CD4-positive, alpha-beta T cell (primary cell): ENCODE measurements at regions not wholly inside any gene's neighbourhood (a gene's known extent, or its start where the extent isn't known, plus 50 kb on each side); places are given as distances from the start of the nearest gene placed in this dataset.
"Not testable (repeated sequence)": the region's sequence is repeated elsewhere in the genome, so short reads cannot be mapped to it uniquely, and the experiment has no call there.

ENCODE experiments used
- ATAC-seq: fragments of 200-7000 bp; cut with Tn5 transposase; one replicate; pipeline ENCODE4 v1.10.0; 2022; ENCODE audit warnings: mild to moderate bottlenecking; ENCODE audit not compliant: poor library complexity
- CTCF ChIA-PET: fragments of 350-600 bp; sonication (Branson Sonifier 250); formaldehyde crosslinking; loops from one replicate; lab custom pipeline; 2021; ENCODE audit warnings: antibody characterized with exemption, inconsistent platforms; lab: Charles Lee
- POLR2A ChIA-PET: fragments of 350-600 bp; sonication (Branson Sonifier 250); formaldehyde crosslinking; loops from one replicate; lab custom pipeline; 2021; ENCODE audit warnings: antibody characterized with exemption, inconsistent platforms; lab: Charles Lee
- DNase-seq, 14 experiments: peaks; one replicate each; pipeline ENCODE4 v3.0.0-alpha.2; 2013 to 2020; ENCODE audit warnings: mixed read lengths in 2 of 14
- H3K27ac ChIP-seq, 2 donors: one replicate each; pipeline versions ENCODE4 v1.5.1 to v1.7.0; 2013; ENCODE audit warnings: low read length in 2 of 2, low read depth in 1 of 2, mild to moderate bottlenecking in 1 of 2
- H3K27me3 ChIP-seq, 2 experiments: 1 replicate in 1 of 2; 2 replicates in 1 of 2; pipeline versions ENCODE4 v1.6.1 to v1.7.0; 2013; ENCODE audit warnings: low read length in 2 of 2, control low read depth in 1 of 2, mild to moderate bottlenecking in 1 of 2, moderate library complexity in 1 of 2; ENCODE audit not compliant: insufficient read depth in 2 of 2, control insufficient read depth in 1 of 2
- H3K36me3 ChIP-seq: one replicate; pipeline ENCODE4 v1.6.1; 2013; ENCODE audit warnings: low read length, control low read depth; ENCODE audit not compliant: insufficient read depth
- H3K4me1 ChIP-seq: one replicate; pipeline ENCODE4 v1.6.1; 2013; ENCODE audit warnings: low read length, control low read depth; ENCODE audit not compliant: insufficient read depth
- H3K4me3 ChIP-seq: one replicate; pipeline ENCODE4 v1.5.1; 2013; ENCODE audit warnings: mild to moderate bottlenecking, low read length, moderate library complexity
- H3K9me3 ChIP-seq, 2 experiments: 1 replicate in 1 of 2; 2 replicates in 1 of 2; pipeline versions ENCODE4 v1.6.1 to v1.7.0; 2013; ENCODE audit warnings: low read length in 2 of 2, mild to moderate bottlenecking in 2 of 2, control low read depth in 1 of 2, moderate library complexity in 1 of 2; ENCODE audit not compliant: control insufficient read depth in 1 of 2, insufficient read depth in 1 of 2
- H3K27ac Mint-ChIP-seq: one replicate; pipeline ENCODE4 v1.8.0; 2020; ENCODE audit warnings: mixed read lengths
- H3K27me3 Mint-ChIP-seq: one replicate; pipeline ENCODE4 v1.8.0; 2021; ENCODE audit warnings: mixed read lengths
- H3K36me3 Mint-ChIP-seq: one replicate; pipeline ENCODE4 v1.8.0; 2021; ENCODE audit warnings: low read depth, mixed read lengths
- H3K4me1 Mint-ChIP-seq: one replicate; pipeline ENCODE4 v1.8.0; 2021; ENCODE audit warnings: low read depth, mixed read lengths
- H3K4me3 Mint-ChIP-seq: one replicate; pipeline ENCODE4 v1.8.0; 2020; ENCODE audit warnings: mild to moderate bottlenecking, mixed read lengths
- H3K9me3 Mint-ChIP-seq: one replicate; pipeline ENCODE4 v1.8.0; 2020; ENCODE audit warnings: mixed read lengths
- CTCF ChIP-seq: fragments of 200-600 bp; IDR thresholded peaks from one replicate; pipeline ENCODE4 v1.8.0; 2022; ENCODE audit warnings: antibody characterized with exemption, mild to moderate bottlenecking
- intact Hi-C, 2 experiments: fragments of 100-400 bp; cut with DNase I in 1 of 2; cut with micrococcal nuclease in 1 of 2; formaldehyde crosslinking; loops; one replicate each; pipeline versions ENCODE4 v1.15.1 to v1.9.0; 2023 to 2025; cut with DNase I, micrococcal nuclease

- Histone ChIP-seq H3K27ac (no peak overlapping the region), H3K36me3 (no peaks in the 10 kb centered on the region), H3K9me3 (peaks cover 0 to 6% of the 10 kb centered on the region in 2 experiments), H3K27me3 (no peaks in the 10 kb centered on the region), H3K4me1 (peaks cover 24% of the 10 kb centered on the region), H3K4me3 (no peak overlapping the region)
- H3K27ac Mint-ChIP-seq: no peak overlapping the region
- H3K4me3 Mint-ChIP-seq: no peak overlapping the region
- no peak for TF ChIP-seq CTCF
- CTCF ChIA-PET: no interaction called here
- peaks cover 8% of the 10 kb centered on the region for H3K4me1 Mint-ChIP-seq
- intact Hi-C loops: no loop called here
- ATAC-seq: no peak
- peaks cover 4% of the 10 kb centered on the region for H3K9me3 Mint-ChIP-seq
- H3K36me3 Mint-ChIP-seq: no peaks in the 10 kb centered on the region
- H3K27me3 Mint-ChIP-seq: no peaks in the 10 kb centered on the region
- POLR2A ChIA-PET: interaction anchor here (0.9 kb wide), 1 partner anchor 30 kb away, joined by 3 read pairs; no protein-coding TSS in a partner anchor
- DNase-seq: no peak
Measured at GRCh38 chr6:150491811-150492172, 107.9 kb upstream of the PLEKHG1 start.

GRCh38 chr6:150492507-150492906 lies 107.2 kb upstream of the PLEKHG1 start:
- intact Hi-C loops: no loop called here
- CTCF ChIA-PET: no interaction called here
- POLR2A ChIA-PET: no interaction called here

GRCh38 chr6:150492941-150493340 lies 106.7 kb upstream of the PLEKHG1 start:
- Histone ChIP-seq H3K27ac (no peak overlapping the region), H3K27me3 (no peaks in the 10 kb centered on the region), H3K36me3 (no peaks in the 10 kb centered on the region), H3K9me3 (peaks cover 0 to 6% of the 10 kb centered on the region in 2 experiments), H3K4me1 (peaks cover 24% of the 10 kb centered on the region), H3K4me3 (no peak overlapping the region)
- ATAC-seq (no peak), DNase-seq (no peak)
- Mint-ChIP-seq H3K9me3 (peaks cover 4% of the 10 kb centered on the region), H3K27me3 (no peaks in the 10 kb centered on the region), H3K36me3 (no peaks in the 10 kb centered on the region), H3K4me3 (no peak overlapping the region), H3K27ac (no peak overlapping the region), H3K4me1 (peaks cover 8% of the 10 kb centered on the region)
- POLR2A ChIA-PET: no interaction called here
- CTCF ChIA-PET: no interaction called here
- intact Hi-C loops: no loop called here
- no peak for TF ChIP-seq CTCF

More at GRCh38 chr6:150492507-150492906, 107.2 kb upstream of the PLEKHG1 start:
- Mint-ChIP-seq H3K4me3 (no peak overlapping the region), H3K9me3 (peaks cover 4% of the 10 kb centered on the region), H3K4me1 (peaks cover 8% of the 10 kb centered on the region), H3K36me3 (no peaks in the 10 kb centered on the region), H3K27me3 (no peaks in the 10 kb centered on the region), H3K27ac (no peak overlapping the region)
- Histone ChIP-seq H3K4me1 (peaks cover 24% of the 10 kb centered on the region), H3K27ac (no peak overlapping the region), H3K9me3 (peaks cover 0 to 6% of the 10 kb centered on the region in 2 experiments), H3K36me3 (no peaks in the 10 kb centered on the region), H3K27me3 (no peaks in the 10 kb centered on the region), H3K4me3 (no peak overlapping the region)
- DNase-seq (no peak), ATAC-seq (no peak)
- no peak for TF ChIP-seq CTCF

- H3K9me3 ChIP-seq, H3K9me3 Mint-ChIP-seq, ATAC-seq, H3K4me3 ChIP-seq, H3K27me3 ChIP-seq, CTCF ChIA-PET, intact Hi-C loops, H3K27ac ChIP-seq, H3K36me3 ChIP-seq, H3K4me1 Mint-ChIP-seq, POLR2A ChIA-PET, H3K27ac Mint-ChIP-seq, H3K4me3 Mint-ChIP-seq, H3K36me3 Mint-ChIP-seq, H3K27me3 Mint-ChIP-seq, DNase-seq: not testable (repeated sequence)
- peaks cover 24% of the 10 kb centered on the region for H3K4me1 ChIP-seq
Measured at GRCh38 chr6:150493552-150493951, 106.1 kb upstream of the PLEKHG1 start.
